LNCAP (cell line): ENCODE measurements at regions not wholly inside any gene's neighbourhood (a gene's known extent, or its start where the extent isn't known, plus 50 kb on each side); places are given as distances from the start of the nearest gene placed in this dataset.

Experiments used
- TF ChIP-seq, protein P1 (sequence below): fragments of 450-650 bp; IDR thresholded peaks from 2 replicates; pipeline ENCODE4 v1.5.1; 2017; ENCODE audit warnings: mild to moderate bottlenecking

DNA sequence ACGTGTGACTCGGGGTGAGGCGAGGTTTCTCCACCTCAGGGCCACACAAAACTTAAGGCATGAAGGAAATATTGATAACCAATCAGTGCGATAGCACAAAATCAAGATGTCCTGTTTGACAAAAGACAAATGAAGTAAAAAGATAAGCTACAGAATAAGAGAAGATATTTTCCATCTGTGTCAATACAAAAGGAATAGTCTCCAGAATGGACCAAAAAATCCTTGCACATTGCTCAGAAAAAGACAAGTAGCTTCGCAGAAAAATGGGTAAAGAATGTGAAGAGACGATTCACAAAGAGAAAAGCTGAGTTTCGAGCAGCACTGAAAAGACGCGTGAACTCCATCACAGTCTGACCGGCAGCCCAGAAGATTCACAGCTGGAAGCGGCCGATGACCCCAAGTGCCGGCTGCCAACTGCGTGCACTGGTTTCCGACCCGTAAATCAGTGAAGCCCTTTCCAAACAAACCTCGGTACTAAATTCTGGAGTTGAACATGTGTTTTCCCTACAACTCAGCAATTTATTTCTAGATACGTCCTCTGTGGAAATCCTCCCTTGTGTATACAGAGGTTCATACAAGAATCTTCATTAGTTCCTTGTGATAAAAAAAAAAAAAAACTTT, 308.4 kb downstream of the BRD1 start:
- TF ChIP-seq, protein P1, sequence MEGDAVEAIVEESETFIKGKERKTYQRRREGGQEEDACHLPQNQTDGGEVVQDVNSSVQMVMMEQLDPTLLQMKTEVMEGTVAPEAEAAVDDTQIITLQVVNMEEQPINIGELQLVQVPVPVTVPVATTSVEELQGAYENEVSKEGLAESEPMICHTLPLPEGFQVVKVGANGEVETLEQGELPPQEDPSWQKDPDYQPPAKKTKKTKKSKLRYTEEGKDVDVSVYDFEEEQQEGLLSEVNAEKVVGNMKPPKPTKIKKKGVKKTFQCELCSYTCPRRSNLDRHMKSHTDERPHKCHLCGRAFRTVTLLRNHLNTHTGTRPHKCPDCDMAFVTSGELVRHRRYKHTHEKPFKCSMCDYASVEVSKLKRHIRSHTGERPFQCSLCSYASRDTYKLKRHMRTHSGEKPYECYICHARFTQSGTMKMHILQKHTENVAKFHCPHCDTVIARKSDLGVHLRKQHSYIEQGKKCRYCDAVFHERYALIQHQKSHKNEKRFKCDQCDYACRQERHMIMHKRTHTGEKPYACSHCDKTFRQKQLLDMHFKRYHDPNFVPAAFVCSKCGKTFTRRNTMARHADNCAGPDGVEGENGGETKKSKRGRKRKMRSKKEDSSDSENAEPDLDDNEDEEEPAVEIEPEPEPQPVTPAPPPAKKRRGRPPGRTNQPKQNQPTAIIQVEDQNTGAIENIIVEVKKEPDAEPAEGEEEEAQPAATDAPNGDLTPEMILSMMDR = no peak

DNA sequence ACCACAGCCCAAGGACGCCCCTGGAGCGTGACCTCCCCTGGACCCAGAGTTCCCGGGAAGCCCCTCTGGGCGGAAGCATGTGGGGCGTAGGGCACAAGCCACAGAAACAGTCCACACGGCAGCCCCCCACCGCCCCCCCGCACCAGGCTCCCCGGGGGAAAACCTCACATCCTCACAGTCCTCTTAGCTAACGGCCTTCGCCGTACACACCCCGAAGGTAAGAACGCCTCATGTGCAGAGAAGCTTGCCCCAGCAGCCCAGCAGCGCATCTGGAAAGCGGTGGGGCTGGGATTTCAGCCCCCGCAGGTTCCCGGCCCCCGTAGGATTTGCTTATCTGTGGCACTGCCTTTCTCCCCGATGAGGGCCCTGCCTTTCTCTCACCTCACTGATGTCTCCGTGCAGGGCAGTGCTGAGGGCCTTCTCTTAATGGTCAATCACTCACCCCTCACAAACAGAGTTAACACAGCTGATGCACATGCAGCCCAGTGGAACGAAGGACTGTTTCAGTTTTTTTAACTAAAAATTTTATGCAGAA, 309.2 kb downstream of the BRD1 start:
- TF ChIP-seq, protein P1 = no peak

DNA sequence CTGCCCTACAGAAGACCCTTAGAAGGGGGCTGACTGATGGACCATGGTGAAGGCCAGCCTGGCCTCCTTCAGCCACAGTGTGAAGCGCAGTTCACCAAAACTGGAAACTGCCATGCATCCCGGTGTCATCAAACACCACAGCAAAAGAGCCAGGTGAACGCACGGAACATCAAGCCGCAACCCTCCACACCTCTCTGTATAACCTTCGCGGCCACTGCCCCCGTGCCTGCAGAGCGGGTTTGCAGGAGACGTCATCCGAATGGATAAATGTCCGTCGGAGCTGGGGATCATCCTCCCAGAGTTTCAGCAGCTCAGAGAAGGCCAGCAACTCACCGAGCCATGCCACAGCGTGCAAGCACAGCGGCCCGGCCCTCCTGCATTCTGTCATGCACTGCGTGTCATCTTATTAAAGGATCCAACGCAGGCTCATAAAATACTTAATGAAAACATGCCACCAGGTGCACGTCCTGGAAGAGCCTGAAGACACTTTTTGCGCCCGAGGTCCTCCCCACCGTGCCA, 309.9 kb downstream of the BRD1 start:
- TF ChIP-seq, protein P1 = no peak

DNA sequence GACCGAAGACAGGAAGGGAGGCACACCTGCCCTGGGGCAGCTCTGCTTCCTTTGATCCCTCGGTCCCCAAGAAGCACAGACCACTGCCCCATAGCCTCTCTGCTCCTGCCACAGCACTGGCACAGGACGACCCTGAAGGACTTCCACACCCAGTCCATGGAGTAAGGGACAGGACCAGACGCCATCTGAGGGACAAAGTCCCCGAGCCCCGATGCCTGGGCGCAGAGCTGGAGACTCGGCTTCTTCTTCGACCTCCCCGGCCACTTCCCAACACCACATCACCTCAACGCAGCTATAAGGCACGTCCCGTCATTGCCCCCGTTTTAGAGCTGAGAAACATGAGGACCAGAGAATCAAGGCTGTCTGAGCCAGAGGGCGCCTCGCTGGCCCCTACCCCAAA, 310.5 kb downstream of the BRD1 start:
- TF ChIP-seq, protein P1 = no peak

DNA sequence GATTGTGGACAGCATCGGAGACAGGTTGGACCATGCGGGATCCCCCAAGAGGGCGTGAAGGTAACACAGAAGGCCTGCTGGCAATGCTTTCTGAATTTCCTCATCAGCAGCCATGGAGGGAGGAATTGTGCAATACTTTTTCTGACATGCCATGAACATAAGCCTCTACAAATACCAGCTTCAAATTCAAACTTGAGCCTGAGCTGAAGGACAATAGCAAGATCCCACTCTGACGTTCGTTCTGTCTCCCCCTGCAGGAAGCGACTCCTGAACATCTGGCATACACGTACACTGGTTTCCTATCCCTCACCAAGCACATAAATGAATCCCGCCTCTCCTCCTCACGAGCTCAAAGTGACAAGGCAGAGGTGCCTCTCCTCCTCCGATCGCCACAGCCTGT, 312.2 kb downstream of the BRD1 start:
- TF ChIP-seq, protein P1 = no peak

DNA sequence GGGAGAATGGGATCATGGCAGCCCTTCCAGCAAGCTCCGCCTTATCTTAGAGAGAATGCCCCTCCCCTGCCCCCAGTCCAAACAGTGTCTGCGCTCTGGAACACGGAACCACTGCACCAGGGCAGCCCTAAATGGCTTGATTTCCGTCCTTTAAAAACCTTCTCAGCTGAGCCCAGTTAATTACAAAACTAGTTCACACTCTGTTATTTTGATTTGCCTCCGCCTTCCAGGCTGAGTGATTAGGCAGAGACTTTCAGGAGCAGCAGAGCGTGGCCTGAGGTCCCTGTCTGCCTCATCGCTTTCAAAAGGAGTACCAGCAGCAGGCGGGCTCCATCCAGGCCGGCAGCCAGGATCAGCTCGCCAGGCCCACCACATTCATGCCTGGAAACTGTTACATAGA, 313.0 kb downstream of the BRD1 start:
- TF ChIP-seq, protein P1 = no peak

DNA sequence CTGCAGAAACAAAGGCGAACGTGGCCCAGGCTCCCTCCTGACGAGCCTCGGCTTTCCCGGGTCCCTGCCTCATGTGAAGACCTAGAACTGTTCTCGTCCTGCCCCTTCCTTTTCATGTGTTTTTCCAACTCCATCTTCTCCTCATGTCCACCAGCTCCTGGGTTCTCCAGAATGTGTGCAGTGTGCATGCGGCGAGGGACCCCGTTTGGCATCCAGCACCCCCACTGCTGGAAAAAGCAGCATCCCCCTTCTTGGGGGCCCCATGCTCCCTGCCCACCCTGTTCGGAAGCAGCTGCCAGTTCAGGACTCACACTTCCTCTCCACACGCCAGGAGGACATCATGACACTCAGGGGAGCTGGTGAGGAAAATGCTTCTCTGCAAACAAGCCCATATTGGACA, 313.5 kb downstream of the BRD1 start:
- TF ChIP-seq, protein P1 = no peak
